Prostate gland (tissue), 2 donors: ENCODE measurements at regions not wholly inside any gene's neighbourhood (a gene's known extent, or its start where the extent isn't known, plus 50 kb on each side); places are given as distances from the start of the nearest gene placed in this dataset.

Source experiments
- DNase-seq: peaks from one replicate; pipeline ENCODE4 v3.0.0-alpha.2; 2019; ENCODE audit warnings: low spot score
- H3K27ac ChIP-seq, 2 donors: fragments of 200-600 bp; sonication (generic); 2 replicates each; pipeline ENCODE4 v1.5.1; 2017 to 2019
- H3K27me3 ChIP-seq: fragments of 200-600 bp; sonication (generic); replicated peaks from 2 replicates; pipeline ENCODE4 v1.5.1; 2019; ENCODE audit not compliant: insufficient read depth
- H3K36me3 ChIP-seq, 2 donors: fragments of 200-600 bp; sonication (generic); 1 replicate in 1 of 2; 2 replicates in 1 of 2; pipeline versions ENCODE4 v1.5.1 to v1.8.1; 2017 to 2019
- H3K4me1 ChIP-seq: fragments of 200-600 bp; sonication (generic); replicated peaks from 2 replicates; pipeline ENCODE4 v1.5.1; 2019
- H3K4me3 ChIP-seq, 2 donors: fragments of 200-600 bp; sonication (generic); 2 replicates each; pipeline ENCODE4 v1.5.1; 2017 to 2019
- H3K9me3 ChIP-seq: fragments of 200-600 bp; sonication (generic); 2 replicates; pipeline ENCODE4 v1.5.1; 2017
- CTCF ChIP-seq, 4 experiments: fragments of 200-600 bp in 2 of 4; fragments of 450-650 bp in 2 of 4; sonication (generic) in 2 of 4; IDR thresholded peaks; 1 replicate in 3 of 4; 2 replicates in 1 of 4; pipeline ENCODE4 v1.5.1; 2016 to 2019; ENCODE audit warnings: antibody characterized with exemption in 4 of 4, mild to moderate bottlenecking in 2 of 4, moderate library complexity in 2 of 4
- POLR2A ChIP-seq: fragments of 450-650 bp; IDR thresholded peaks from one replicate; pipeline ENCODE4 v1.6.1; 2016; ENCODE audit warnings: antibody characterized with exemption, mild to moderate bottlenecking
- POLR2AphosphoS5 ChIP-seq: sonication (generic); formaldehyde crosslinking; IDR thresholded peaks from one replicate; pipeline ENCODE4 v1.6.1; 2017; ENCODE audit warnings: antibody characterized with exemption
- WGBS: methylation state at CpG from one replicate; pipeline ENCODE4 v1.1.5; 2018; 5-methylcytosine and 5-hydroxymethylcytosine counted together
- intact Hi-C: fragments of 100-400 bp; cut with DNase I; formaldehyde crosslinking; loops from one replicate; pipeline ENCODE4 v1.14.2; 2022

- WGBS: 49% methylated on average over 4 of the region's 4 CpGs
- no peaks in the 10 kb centered on the region for H3K27me3 ChIP-seq
- DNase-seq: no peak
- H3K27ac ChIP-seq: no peak overlapping the region
- intact Hi-C loops: no loop called here
- H3K9me3 ChIP-seq: no peaks in the 10 kb centered on the region
- no peak overlapping the region for H3K4me3 ChIP-seq
- TF ChIP-seq POLR2AphosphoS5 (no peak), POLR2A (no peak), CTCF (IDR thresholded peaks at IDR 0.05) (no peak)
- no peaks in the 10 kb centered on the region for H3K36me3 ChIP-seq
- no peaks in the 10 kb centered on the region for H3K4me1 ChIP-seq
These were observed 383.6 kb downstream of the HNRNPD start for GRCh38 chr4:81990211-81990610.

- H3K36me3 ChIP-seq: no peaks in the 10 kb centered on the region
- WGBS: 19% methylated on average over 1 of the region's 1 CpG
- no peaks in the 10 kb centered on the region for H3K9me3 ChIP-seq
- no peak for TF ChIP-seq POLR2A
- no peak for TF ChIP-seq POLR2AphosphoS5
- TF ChIP-seq CTCF (IDR thresholded peaks at IDR 0.05): no peak
- no peak overlapping the region for H3K4me3 ChIP-seq
- intact Hi-C loops: no loop called here
- no peaks in the 10 kb centered on the region for H3K27me3 ChIP-seq
- no peak overlapping the region for H3K27ac ChIP-seq
- DNase-seq: no peak
- no peaks in the 10 kb centered on the region for H3K4me1 ChIP-seq
These were observed 384.6 kb downstream of the HNRNPD start for GRCh38 chr4:81989202-81989601.

GRCh38 chr4:81988178-81988577, 385.6 kb downstream of the HNRNPD start:
- no peak overlapping the region for H3K4me3 ChIP-seq
- intact Hi-C loops: no loop called here
- H3K27me3 ChIP-seq: no peaks in the 10 kb centered on the region
- no peak overlapping the region for H3K27ac ChIP-seq
- TF ChIP-seq POLR2A: no peak
- TF ChIP-seq POLR2AphosphoS5: no peak
- no peak for TF ChIP-seq CTCF (IDR thresholded peaks at IDR 0.05)
- H3K9me3 ChIP-seq: no peaks in the 10 kb centered on the region
- no peak for DNase-seq
- WGBS: 89% methylated on average over 4 of the region's 4 CpGs
- H3K4me1 ChIP-seq: no peaks in the 10 kb centered on the region
- no peaks in the 10 kb centered on the region for H3K36me3 ChIP-seq

GRCh38 chr4:81984746-81985145, 389.0 kb downstream of the HNRNPD start:
- Histone ChIP-seq H3K4me1 (no peaks in the 10 kb centered on the region), H3K36me3 (no peaks in the 10 kb centered on the region), H3K27me3 (no peaks in the 10 kb centered on the region), H3K4me3 (no peak overlapping the region), H3K9me3 (no peaks in the 10 kb centered on the region), H3K27ac (no peak overlapping the region)
- intact Hi-C loops: no loop called here
- WGBS: 77% methylated on average over 3 of the region's 3 CpGs
- TF ChIP-seq CTCF (IDR thresholded peaks at IDR 0.05) (no peak), POLR2AphosphoS5 (no peak), POLR2A (no peak)
- DNase-seq: no peak

- DNase-seq: no peak
- no peaks in the 10 kb centered on the region for H3K4me1 ChIP-seq
- H3K27ac ChIP-seq: no peak overlapping the region
- 84% methylated on average over 2 of the region's 2 CpGs for WGBS
- no peak overlapping the region for H3K4me3 ChIP-seq
- intact Hi-C loops: no loop called here
- no peaks in the 10 kb centered on the region for H3K9me3 ChIP-seq
- no peaks in the 10 kb centered on the region for H3K27me3 ChIP-seq
- H3K36me3 ChIP-seq: no peaks in the 10 kb centered on the region
- TF ChIP-seq POLR2AphosphoS5 (no peak), CTCF (IDR thresholded peaks at IDR 0.05) (no peak), POLR2A (no peak)
These were observed 390.8 kb downstream of the HNRNPD start for GRCh38 chr4:81982846-81983540.
